Smooth muscle cell (in vitro differentiated cells): ENCODE measurements at regions not wholly inside any gene's neighbourhood (a gene's known extent, or its start where the extent isn't known, plus 50 kb on each side); places are given as distances from the start of the nearest gene placed in this dataset.
"Not testable (repeated sequence)": the region's sequence is repeated elsewhere in the genome, so short reads cannot be mapped to it uniquely, and the experiment has no call there.

Experiments
- DNase-seq: peaks from one replicate; lab custom pipeline; 2025; ENCODE audit not compliant: unreplicated experiment; lab: John Stamatoyannopoulos, UW
- H2AFZ ChIP-seq: fragments of 200-600 bp; sonication (generic); 2 replicates; pipeline ENCODE4 v1.6.0; 2016; ENCODE audit warnings: antibody characterized with exemption, low read depth, mild to moderate bottlenecking
- H3F3A ChIP-seq: fragments of 200-600 bp; sonication (generic); 2 replicates; pipeline ENCODE4 v1.6.0; 2017; ENCODE audit warnings: antibody characterized with exemption, low read depth
- H3K27ac ChIP-seq: fragments of 200-600 bp; sonication (generic); 2 replicates; pipeline ENCODE4 v1.5.1; 2016; ENCODE audit warnings: low read depth, mild to moderate bottlenecking
- H3K27me3 ChIP-seq: fragments of 200-600 bp; sonication (generic); 2 replicates; pipeline ENCODE4 v1.6.1; 2016; ENCODE audit warnings: low read depth, mild to moderate bottlenecking
- H3K36me3 ChIP-seq: fragments of 200-600 bp; sonication (generic); 2 replicates; pipeline ENCODE4 v1.5.1; 2016; ENCODE audit warnings: low read depth
- H3K4me1 ChIP-seq: fragments of 200-600 bp; sonication (generic); 2 replicates; pipeline ENCODE4 v1.5.1; 2016; ENCODE audit warnings: low read depth
- H3K4me2 ChIP-seq: fragments of 200-600 bp; sonication (generic); 2 replicates; pipeline ENCODE4 v1.6.0; 2016; ENCODE audit warnings: mild to moderate bottlenecking
- H3K4me3 ChIP-seq: fragments of 200-600 bp; sonication (generic); 2 replicates; pipeline ENCODE4 v1.5.1; 2016; ENCODE audit warnings: mild to moderate bottlenecking
- H3K79me2 ChIP-seq: fragments of 200-600 bp; sonication (generic); 2 replicates; pipeline ENCODE4 v1.6.0; 2016; ENCODE audit warnings: low read depth, mild to moderate bottlenecking
- H3K9ac ChIP-seq: fragments of 200-600 bp; sonication (generic); 2 replicates; pipeline ENCODE4 v1.6.0; 2016; ENCODE audit warnings: low read depth
- H3K9me3 ChIP-seq: fragments of 200-600 bp; sonication (generic); replicated peaks from 2 replicates; pipeline ENCODE4 v1.5.1; 2016; ENCODE audit warnings: low read depth
- H4K20me1 ChIP-seq: fragments of 200-600 bp; sonication (generic); 2 replicates; pipeline ENCODE4 v1.6.0; 2016; ENCODE audit warnings: low read depth
- WGBS: methylation state at CpG from one replicate; pipeline ENCODE4 v1.1.7; 2016; ENCODE audit warnings: low lambda C conversion rate; 5-methylcytosine and 5-hydroxymethylcytosine counted together
- TF ChIP-seq, protein P1 (sequence below): fragments of 200-600 bp; sonication (generic); IDR thresholded peaks from 2 replicates; pipeline ENCODE4 v1.5.1; 2017; ENCODE audit warnings: borderline replicate concordance, mild to moderate bottlenecking, antibody characterized with exemption; ENCODE audit not compliant: insufficient read depth, poor library complexity, severe bottlenecking

DNA sequence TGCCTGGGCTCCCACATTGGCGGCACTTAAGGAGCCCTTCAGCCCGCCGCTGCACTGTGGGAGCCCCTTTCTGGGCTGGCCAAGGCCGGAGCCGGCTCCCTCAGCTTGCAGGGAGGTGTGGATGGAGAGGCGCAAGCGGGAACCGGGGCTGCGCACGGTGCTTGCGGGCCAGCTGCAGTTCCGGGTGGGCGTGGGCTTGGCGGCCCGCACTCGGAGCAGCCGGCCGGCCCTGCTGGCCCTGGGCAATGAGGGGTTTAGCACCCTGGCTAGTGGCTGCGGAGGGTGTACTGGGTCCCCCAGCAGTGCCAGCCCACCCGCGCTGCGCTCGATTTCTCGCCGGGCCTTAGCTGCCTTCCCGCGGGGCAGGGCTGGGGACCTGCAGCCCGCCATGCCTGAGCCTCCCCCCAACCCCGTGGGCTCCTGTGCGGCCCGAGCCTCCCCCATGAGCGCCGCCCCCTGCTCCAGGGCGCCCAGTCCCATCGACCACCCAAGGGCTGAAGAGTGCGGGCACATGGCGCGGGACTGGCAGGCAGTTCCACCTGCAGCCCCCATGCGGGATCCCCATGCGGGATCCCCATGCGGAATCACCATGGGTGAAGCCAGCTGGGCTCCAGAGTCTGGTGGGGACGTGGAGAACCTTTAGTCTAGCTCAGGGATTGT, 998.9 kb upstream of the MIR17HG start:
- not testable (repeated sequence) for DNase-seq, H2AFZ ChIP-seq, H3K27me3 ChIP-seq, H3K79me2 ChIP-seq, H3K36me3 ChIP-seq, H3K9ac ChIP-seq, H3K4me1 ChIP-seq, H4K20me1 ChIP-seq, H3K4me3 ChIP-seq, H3K9me3 ChIP-seq, H3K4me2 ChIP-seq, H3K27ac ChIP-seq, H3F3A ChIP-seq
- 97% methylated on average over 34 of the region's 42 CpGs for WGBS

DNA sequence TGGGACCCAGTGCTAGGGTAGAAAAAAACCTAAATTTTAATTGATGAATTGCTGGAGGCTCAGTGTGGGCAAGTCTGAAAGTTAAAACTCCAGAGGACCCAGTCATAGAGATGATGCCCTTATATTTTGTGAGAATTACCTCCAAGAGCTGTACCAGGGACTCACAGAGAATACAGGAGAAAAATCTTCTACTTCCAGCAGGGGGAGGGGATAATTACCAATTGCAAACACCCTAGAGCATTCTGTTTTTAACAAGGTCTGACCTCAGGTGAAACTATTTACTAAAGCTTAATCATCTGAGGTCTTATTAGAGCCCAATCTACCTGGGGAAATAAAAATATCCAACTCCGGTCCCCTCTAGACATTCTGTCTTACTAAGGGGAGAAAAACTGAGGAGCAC, 994.7 kb upstream of the MIR17HG start:
- H3K9ac ChIP-seq = no peak overlapping the region
- H3K4me2 ChIP-seq = no peak overlapping the region
- no peaks in the 10 kb centered on the region for H3K79me2 ChIP-seq
- H2AFZ ChIP-seq = no peak overlapping the region
- TF ChIP-seq, protein P1, sequence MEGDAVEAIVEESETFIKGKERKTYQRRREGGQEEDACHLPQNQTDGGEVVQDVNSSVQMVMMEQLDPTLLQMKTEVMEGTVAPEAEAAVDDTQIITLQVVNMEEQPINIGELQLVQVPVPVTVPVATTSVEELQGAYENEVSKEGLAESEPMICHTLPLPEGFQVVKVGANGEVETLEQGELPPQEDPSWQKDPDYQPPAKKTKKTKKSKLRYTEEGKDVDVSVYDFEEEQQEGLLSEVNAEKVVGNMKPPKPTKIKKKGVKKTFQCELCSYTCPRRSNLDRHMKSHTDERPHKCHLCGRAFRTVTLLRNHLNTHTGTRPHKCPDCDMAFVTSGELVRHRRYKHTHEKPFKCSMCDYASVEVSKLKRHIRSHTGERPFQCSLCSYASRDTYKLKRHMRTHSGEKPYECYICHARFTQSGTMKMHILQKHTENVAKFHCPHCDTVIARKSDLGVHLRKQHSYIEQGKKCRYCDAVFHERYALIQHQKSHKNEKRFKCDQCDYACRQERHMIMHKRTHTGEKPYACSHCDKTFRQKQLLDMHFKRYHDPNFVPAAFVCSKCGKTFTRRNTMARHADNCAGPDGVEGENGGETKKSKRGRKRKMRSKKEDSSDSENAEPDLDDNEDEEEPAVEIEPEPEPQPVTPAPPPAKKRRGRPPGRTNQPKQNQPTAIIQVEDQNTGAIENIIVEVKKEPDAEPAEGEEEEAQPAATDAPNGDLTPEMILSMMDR = no peak
- no peaks in the 10 kb centered on the region for H3K36me3 ChIP-seq
- no peaks in the 10 kb centered on the region for H3F3A ChIP-seq
- no peaks in the 10 kb centered on the region for H4K20me1 ChIP-seq
- WGBS = 86% methylated on average over 1 of the region's 1 CpG
- H3K27me3 ChIP-seq = no peaks in the 10 kb centered on the region
- DNase-seq = no peak
- no peak overlapping the region for H3K27ac ChIP-seq
- no peak overlapping the region for H3K4me3 ChIP-seq
- no peaks in the 10 kb centered on the region for H3K4me1 ChIP-seq
- H3K9me3 ChIP-seq = no peaks in the 10 kb centered on the region

DNA sequence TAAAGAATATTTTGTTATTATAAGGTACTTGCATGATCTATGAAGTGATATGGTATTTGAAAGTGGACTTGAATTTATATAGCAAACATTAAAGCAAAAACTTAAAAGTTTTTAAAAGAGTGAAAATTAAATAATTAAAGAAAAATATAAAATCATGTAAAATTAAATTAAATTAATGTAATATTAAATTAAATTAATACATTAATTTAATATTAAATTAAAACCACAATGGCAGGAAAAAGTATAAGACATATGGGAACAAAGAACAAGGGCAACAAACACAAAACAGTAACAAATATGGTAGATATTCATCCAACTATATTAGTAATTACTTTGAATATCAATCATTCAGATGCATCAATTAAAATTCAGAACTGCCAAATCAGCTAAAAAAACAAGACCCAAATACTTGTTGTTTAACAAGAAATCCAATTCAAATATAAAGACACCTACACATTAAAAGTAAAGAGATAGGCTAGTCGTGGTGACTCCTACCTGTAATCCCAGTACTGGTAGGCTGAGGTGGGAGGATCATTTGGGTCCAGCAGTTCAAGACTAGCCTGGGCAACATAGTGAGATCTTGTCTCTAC, 992.2 kb upstream of the MIR17HG start:
- no peaks in the 10 kb centered on the region for H3K79me2 ChIP-seq
- no peaks in the 10 kb centered on the region for H4K20me1 ChIP-seq
- no peaks in the 10 kb centered on the region for H3K9me3 ChIP-seq
- H3K4me1 ChIP-seq = no peaks in the 10 kb centered on the region
- H2AFZ ChIP-seq = no peak overlapping the region
- no peaks in the 10 kb centered on the region for H3K36me3 ChIP-seq
- TF ChIP-seq, protein P1 = no peak
- DNase-seq = no peak
- WGBS = 86% methylated on average over 1 of the region's 1 CpG
- H3K27me3 ChIP-seq = no peaks in the 10 kb centered on the region
- no peak overlapping the region for H3K9ac ChIP-seq
- H3K27ac ChIP-seq = no peak overlapping the region
- H3K4me3 ChIP-seq = no peak overlapping the region
- H3K4me2 ChIP-seq = no peak overlapping the region
- no peaks in the 10 kb centered on the region for H3F3A ChIP-seq

DNA sequence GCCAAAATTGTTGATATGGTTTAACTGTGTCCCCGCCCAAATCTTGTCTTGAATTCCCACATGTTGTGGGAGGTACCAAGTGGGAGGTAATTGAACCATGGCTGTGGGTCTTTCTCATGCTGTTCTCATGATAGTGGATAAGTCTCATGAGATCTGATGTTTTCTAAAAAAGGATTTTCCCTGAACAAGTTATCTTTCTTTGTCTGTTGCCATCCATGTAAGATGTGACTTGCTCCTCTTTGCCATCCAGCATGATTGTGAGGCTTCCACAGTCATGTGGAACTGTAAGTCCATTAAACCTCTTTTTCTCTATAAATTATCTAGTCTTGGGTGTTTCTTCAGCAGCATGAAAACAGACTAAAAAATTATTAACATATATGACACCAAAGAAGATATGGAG, 986.7 kb upstream of the MIR17HG start:
- Histone ChIP-seq H3K4me2 (no peak overlapping the region), H2AFZ (no peak overlapping the region), H3K79me2 (no peaks in the 10 kb centered on the region), H3F3A (no peaks in the 10 kb centered on the region), H3K27me3 (no peaks in the 10 kb centered on the region), H3K27ac (no peak overlapping the region), H3K36me3 (no peaks in the 10 kb centered on the region), H4K20me1 (no peaks in the 10 kb centered on the region), H3K4me1 (no peaks in the 10 kb centered on the region), H3K9ac (no peak overlapping the region), H3K4me3 (no peak overlapping the region), H3K9me3 (no peaks in the 10 kb centered on the region)
- WGBS = 94% methylated on average over 1 of the region's 1 CpG
- TF ChIP-seq, protein P1 = no peak
- DNase-seq = no peak
